HFF-Myc (cell line): ENCODE measurements at regions not wholly inside any gene's neighbourhood (a gene's known extent, or its start where the extent isn't known, plus 50 kb on each side); places are given as distances from the start of the nearest gene placed in this dataset.

Experiments
- DNase-seq: peaks from one replicate; pipeline ENCODE4 v3.0.0-alpha.2; 2011; ENCODE audit warnings: low read depth; ENCODE audit errors: extremely low read depth
- H3K4me3 ChIP-seq: replicated peaks from 2 replicates; pipeline ENCODE4 v1.5.1; 2011; ENCODE audit warnings: low read depth, mild to moderate bottlenecking, control low read depth, low read length
- TF ChIP-seq, protein P1 (sequence below): IDR thresholded peaks from 2 replicates; pipeline ENCODE4 v1.5.1; 2012; ENCODE audit warnings: mild to moderate bottlenecking, low read depth, low read length, control low read depth; ENCODE audit errors: missing control alignments

- DNase-seq = no peak
- TF ChIP-seq, protein P1, sequence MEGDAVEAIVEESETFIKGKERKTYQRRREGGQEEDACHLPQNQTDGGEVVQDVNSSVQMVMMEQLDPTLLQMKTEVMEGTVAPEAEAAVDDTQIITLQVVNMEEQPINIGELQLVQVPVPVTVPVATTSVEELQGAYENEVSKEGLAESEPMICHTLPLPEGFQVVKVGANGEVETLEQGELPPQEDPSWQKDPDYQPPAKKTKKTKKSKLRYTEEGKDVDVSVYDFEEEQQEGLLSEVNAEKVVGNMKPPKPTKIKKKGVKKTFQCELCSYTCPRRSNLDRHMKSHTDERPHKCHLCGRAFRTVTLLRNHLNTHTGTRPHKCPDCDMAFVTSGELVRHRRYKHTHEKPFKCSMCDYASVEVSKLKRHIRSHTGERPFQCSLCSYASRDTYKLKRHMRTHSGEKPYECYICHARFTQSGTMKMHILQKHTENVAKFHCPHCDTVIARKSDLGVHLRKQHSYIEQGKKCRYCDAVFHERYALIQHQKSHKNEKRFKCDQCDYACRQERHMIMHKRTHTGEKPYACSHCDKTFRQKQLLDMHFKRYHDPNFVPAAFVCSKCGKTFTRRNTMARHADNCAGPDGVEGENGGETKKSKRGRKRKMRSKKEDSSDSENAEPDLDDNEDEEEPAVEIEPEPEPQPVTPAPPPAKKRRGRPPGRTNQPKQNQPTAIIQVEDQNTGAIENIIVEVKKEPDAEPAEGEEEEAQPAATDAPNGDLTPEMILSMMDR = no peak
- no peak overlapping the region for H3K4me3 ChIP-seq
Observed at GRCh38 chr6:168835991-168836390, 395.0 kb downstream of the SMOC2 start.

DNA sequence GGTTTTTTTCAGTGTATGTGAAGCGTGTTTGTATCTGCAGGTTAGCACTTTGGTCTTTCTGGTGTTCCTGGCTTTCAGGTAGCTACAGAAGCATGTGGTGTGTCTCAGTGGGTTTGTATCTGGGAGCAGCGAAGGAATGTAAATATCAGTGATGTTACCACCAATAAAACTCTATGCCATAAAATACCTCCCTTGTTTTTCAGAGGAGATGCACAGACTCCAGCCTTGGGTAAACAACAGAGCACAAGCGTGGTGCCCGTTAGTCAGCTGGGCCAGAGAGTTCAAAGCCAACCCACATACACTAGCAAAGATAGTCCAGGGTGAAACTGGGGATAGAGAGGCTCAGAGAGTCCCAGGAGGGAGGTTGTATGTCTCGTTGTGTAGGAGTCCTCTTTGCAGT is 393.8 kb downstream of the SMOC2 start:
- no peak overlapping the region for H3K4me3 ChIP-seq
- TF ChIP-seq, protein P1 = no peak
- no peak for DNase-seq

- H3K4me3 ChIP-seq = no peak overlapping the region
- TF ChIP-seq, protein P1 = no peak
- DNase-seq = no peak
Observed at GRCh38 chr6:168834042-168834587, 393.1 kb downstream of the SMOC2 start.

GRCh38 chr6:168828800-168829199 is 387.8 kb downstream of the SMOC2 start:
- DNase-seq = no peak
- H3K4me3 ChIP-seq = no peak overlapping the region
- TF ChIP-seq, protein P1 = no peak

DNA sequence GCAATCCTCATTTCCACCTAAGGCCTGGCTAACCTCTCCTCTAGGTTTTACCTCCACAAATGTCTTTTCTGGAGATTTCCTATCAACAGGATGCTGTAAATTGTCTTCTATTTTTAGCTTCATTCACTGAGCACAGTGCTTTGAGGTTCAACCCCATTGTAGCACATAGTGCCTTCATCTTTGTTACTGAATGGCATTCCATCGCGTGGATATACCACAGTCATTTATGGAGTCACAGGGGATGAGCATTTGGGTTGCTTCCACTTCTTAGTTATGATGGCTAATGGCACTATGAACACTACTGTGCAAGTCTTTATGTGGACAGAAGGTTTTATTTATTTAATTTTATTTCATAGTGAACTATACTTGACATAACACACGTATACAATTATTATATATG is 387.1 kb downstream of the SMOC2 start:
- DNase-seq = no peak
- TF ChIP-seq, protein P1 = no peak
- no peak overlapping the region for H3K4me3 ChIP-seq

GRCh38 chr6:168827586-168827871 is 386.5 kb downstream of the SMOC2 start:
- H3K4me3 ChIP-seq = no peak overlapping the region
- no peak for DNase-seq
- TF ChIP-seq, protein P1 = no peak

DNA sequence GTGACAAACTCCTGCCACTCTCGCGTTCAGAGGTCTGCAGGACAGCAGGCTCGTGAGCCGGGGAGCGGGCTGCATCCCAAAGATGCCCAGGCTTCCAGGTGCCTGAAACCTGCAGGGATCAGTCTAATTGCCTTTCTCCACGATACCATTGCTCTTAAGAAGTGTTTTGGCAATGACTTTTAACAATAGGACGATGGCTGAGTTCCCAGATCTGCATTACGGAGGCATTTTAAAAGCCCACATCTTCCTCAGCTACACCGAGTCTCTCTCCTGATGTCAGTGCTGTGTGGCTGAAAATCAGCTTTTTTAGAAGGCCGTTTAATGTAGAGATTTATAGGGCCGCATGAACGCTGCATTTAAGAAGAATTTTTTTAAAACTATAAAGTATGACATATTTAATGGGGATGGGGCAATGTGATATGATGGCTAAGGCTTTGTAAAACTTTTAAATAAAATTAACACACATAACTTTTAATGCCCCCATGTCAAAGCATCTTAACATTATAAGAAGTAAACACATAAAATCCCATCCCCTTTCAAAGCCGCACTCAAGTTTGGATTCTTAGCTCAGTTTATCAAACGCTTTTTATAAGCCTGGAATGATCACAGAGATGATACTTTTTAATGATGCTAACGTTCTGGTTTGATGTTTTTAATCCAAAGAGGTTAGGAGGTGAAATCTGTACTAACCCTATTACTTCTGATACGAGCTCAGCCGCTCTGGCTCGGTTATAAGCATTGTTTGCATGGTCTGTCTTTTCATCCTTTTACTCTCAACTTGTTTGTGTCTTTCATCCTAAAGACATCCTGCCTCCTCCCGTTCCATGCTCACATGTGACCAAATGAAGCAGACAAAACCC is 386.0 kb downstream of the SMOC2 start:
- TF ChIP-seq, protein P1 = no peak
- no peak for DNase-seq
- no peak overlapping the region for H3K4me3 ChIP-seq
